SK-N-SH (cell line): ENCODE measurements at regions not wholly inside any gene's neighbourhood (a gene's known extent, or its start where the extent isn't known, plus 50 kb on each side); places are given as distances from the start of the nearest gene placed in this dataset.

Experiments used
- CTCF ChIA-PET: fragments of 300-600, 350-600 bp; formaldehyde crosslinking; extraction: SDS; loops from one replicate; lab custom pipeline; 2021; lab: Yijun Ruan, JAX
- POLR2A ChIA-PET: fragments of 350-600 bp; sonication (Branson Sonifier 250); formaldehyde crosslinking; extraction: SDS; loops from one replicate; lab custom pipeline; 2020; ENCODE audit warnings: antibody characterized with exemption, inconsistent platforms; lab: Yijun Ruan, JAX
- DNase-seq: peaks from one replicate; pipeline ENCODE4 v3.0.0; 2012
- H2AFZ ChIP-seq: fragments of 200-600 bp; sonication (generic); 2 replicates; pipeline ENCODE4 v1.8.1; 2016; ENCODE audit warnings: antibody characterized with exemption, mild to moderate bottlenecking, low read depth
- H3F3A ChIP-seq: fragments of 200-600 bp; sonication (generic); replicated peaks from 2 replicates; pipeline ENCODE3; 2016; ENCODE audit warnings: antibody characterized with exemption, mild to moderate bottlenecking; ENCODE audit not compliant: insufficient read depth
- H3K27ac ChIP-seq, 2 experiments: fragments of 200-500 bp in 1 of 2; fragments of 200-600 bp in 1 of 2; sonication (Bioruptor generic) in 1 of 2; sonication (generic), shearing (Covaris generic) in 1 of 2; 2 replicates each; pipeline versions ENCODE4 v1.5.1 to v1.6.1; 2014 to 2016; ENCODE audit warnings: low read depth in 2 of 2, inconsistent platforms in 1 of 2, low read length in 1 of 2, mild to moderate bottlenecking in 1 of 2, mixed read lengths in 1 of 2
- H3K27me3 ChIP-seq: fragments of 200-600 bp; sonication (generic), shearing (Covaris generic); 2 replicates; pipeline ENCODE4 v1.6.1; 2016; ENCODE audit warnings: mixed run types; ENCODE audit not compliant: insufficient read depth
- H3K36me3 ChIP-seq, 2 experiments: fragments of 200-500 bp in 1 of 2; fragments of 200-600 bp in 1 of 2; sonication (Bioruptor generic) in 1 of 2; sonication (generic) in 1 of 2; replicated peaks in 1 of 2; 2 replicates each; pipeline versions ENCODE3 to v1.5.1; 2014 to 2016; ENCODE audit warnings: low read length in 1 of 2, mild to moderate bottlenecking in 1 of 2; ENCODE audit not compliant: insufficient read depth in 2 of 2, control insufficient read depth in 1 of 2
- H3K4me1 ChIP-seq, 2 experiments: fragments of 200-500 bp in 1 of 2; fragments of 200-600 bp in 1 of 2; sonication (Bioruptor generic) in 1 of 2; sonication (generic), shearing (Covaris generic) in 1 of 2; 2 replicates each; pipeline versions ENCODE4 v1.5.1 to v1.6.1; 2014 to 2016; ENCODE audit warnings: low read depth in 1 of 2, low read length in 1 of 2, mixed run types in 1 of 2; ENCODE audit not compliant: insufficient read depth in 2 of 2, control insufficient read depth in 1 of 2
- H3K4me2 ChIP-seq: fragments of 200-600 bp; sonication (generic), shearing (Covaris generic); 2 replicates; pipeline ENCODE4 v1.6.1; 2017; ENCODE audit warnings: mixed run types
- H3K4me3 ChIP-seq, 2 experiments: fragments of 200-500 bp in 1 of 2; fragments of 200-600 bp in 1 of 2; sonication (Bioruptor generic) in 1 of 2; sonication (generic), shearing (Covaris generic) in 1 of 2; 2 replicates each; pipeline versions ENCODE4 v1.5.1 to v1.8.1; 2014 to 2016; ENCODE audit warnings: low read depth in 2 of 2, inconsistent platforms in 1 of 2, low read length in 1 of 2, mild to moderate bottlenecking in 1 of 2, mixed read lengths in 1 of 2, moderate library complexity in 1 of 2
- H3K79me2 ChIP-seq: fragments of 200-600 bp; sonication (generic); 2 replicates; pipeline ENCODE4 v1.8.1; 2017; ENCODE audit warnings: mild to moderate bottlenecking; ENCODE audit not compliant: insufficient read depth
- H3K9ac ChIP-seq: fragments of 200-600 bp; sonication (generic); 2 replicates; pipeline ENCODE4 v1.6.1; 2017; ENCODE audit warnings: mixed run types
- H3K9me2 ChIP-seq: fragments of 200-600 bp; sonication (generic); 2 replicates; pipeline ENCODE4 v1.6.1; 2017; ENCODE audit warnings: mixed run types
- H3K9me3 ChIP-seq: fragments of 200-600 bp; sonication (generic); 2 replicates; pipeline ENCODE4 v1.6.1; 2017; ENCODE audit warnings: mixed run types, mild to moderate bottlenecking, moderate library complexity
- H4K20me1 ChIP-seq: fragments of 200-600 bp; sonication (generic); 2 replicates; pipeline ENCODE4 v1.6.1; 2017; ENCODE audit warnings: mild to moderate bottlenecking, mixed run types; ENCODE audit not compliant: insufficient read depth
- CTCF ChIP-seq: fragments of 200-600 bp; sonication (generic); IDR thresholded peaks from 2 replicates; pipeline ENCODE4 v1.6.1; 2017; ENCODE audit warnings: antibody characterized with exemption, mild to moderate bottlenecking, moderate library complexity
- EZH2phosphoT487 ChIP-seq: fragments of 200-600 bp; sonication (generic); IDR thresholded peaks from 2 replicates; pipeline ENCODE4 v1.6.1; 2017; ENCODE audit warnings: low read depth, mixed run types, mild to moderate bottlenecking, antibody characterized with exemption, moderate library complexity, borderline replicate concordance
- MAX ChIP-seq: IDR thresholded peaks from 2 replicates; pipeline ENCODE4 v1.4.0; 2012; ENCODE audit warnings: low read depth
- RAD21 ChIP-seq: IDR thresholded peaks from 2 replicates; pipeline ENCODE4 v1.6.1; 2012; ENCODE audit warnings: mild to moderate bottlenecking, low read length
- REST ChIP-seq: IDR thresholded peaks from 2 replicates; pipeline ENCODE4 v1.6.1; 2012; ENCODE audit warnings: mild to moderate bottlenecking, low read depth, low read length, moderate library complexity
- SMC3 ChIP-seq: IDR thresholded peaks from 2 replicates; pipeline ENCODE4 v1.6.1; 2012; ENCODE audit warnings: low read depth, low read length, improper control_type of control experiment
- WGBS: methylation state at CpG from one replicate; pipeline ENCODE4 v1.1.6; 2017; ENCODE audit warnings: low lambda C conversion rate; 5-methylcytosine and 5-hydroxymethylcytosine counted together

- 20% methylated on average over 16 of the region's 17 CpGs for WGBS
- POLR2A ChIA-PET, result no interaction called here
- no peaks in the 10 kb centered on the region for H4K20me1 ChIP-seq
- DNase-seq, result no peak
- no peaks in the 10 kb centered on the region for H3F3A ChIP-seq
- H3K9me3 ChIP-seq, result no peaks in the 10 kb centered on the region
- no peak overlapping the region for H2AFZ ChIP-seq
- no peak overlapping the region for H3K9ac ChIP-seq
- CTCF ChIA-PET, result interaction anchor here (0.9 to 4.2 kb wide), 5 partner anchors 165 to 410 kb away, joined by 4 to 25 read pairs (median 7); no protein-coding TSS in a partner anchor
- H3K27me3 ChIP-seq, result no peaks in the 10 kb centered on the region
- H3K79me2 ChIP-seq, result no peaks in the 10 kb centered on the region
- H3K4me2 ChIP-seq, result no peak overlapping the region
- H3K4me3 ChIP-seq, result no peak overlapping the region
- TF ChIP-seq EZH2phosphoT487, result no peak
- H3K27ac ChIP-seq, result no peak overlapping the region
- no peaks in the 10 kb centered on the region; a peak in 1 of 4 replicates for H3K4me1 ChIP-seq
- H3K36me3 ChIP-seq, result no peaks in the 10 kb centered on the region
- no peaks in the 10 kb centered on the region for H3K9me2 ChIP-seq
Observed at GRCh38 chr19:28468701-28469459, 744.1 kb downstream of the UQCRFS1 start.

DNA sequence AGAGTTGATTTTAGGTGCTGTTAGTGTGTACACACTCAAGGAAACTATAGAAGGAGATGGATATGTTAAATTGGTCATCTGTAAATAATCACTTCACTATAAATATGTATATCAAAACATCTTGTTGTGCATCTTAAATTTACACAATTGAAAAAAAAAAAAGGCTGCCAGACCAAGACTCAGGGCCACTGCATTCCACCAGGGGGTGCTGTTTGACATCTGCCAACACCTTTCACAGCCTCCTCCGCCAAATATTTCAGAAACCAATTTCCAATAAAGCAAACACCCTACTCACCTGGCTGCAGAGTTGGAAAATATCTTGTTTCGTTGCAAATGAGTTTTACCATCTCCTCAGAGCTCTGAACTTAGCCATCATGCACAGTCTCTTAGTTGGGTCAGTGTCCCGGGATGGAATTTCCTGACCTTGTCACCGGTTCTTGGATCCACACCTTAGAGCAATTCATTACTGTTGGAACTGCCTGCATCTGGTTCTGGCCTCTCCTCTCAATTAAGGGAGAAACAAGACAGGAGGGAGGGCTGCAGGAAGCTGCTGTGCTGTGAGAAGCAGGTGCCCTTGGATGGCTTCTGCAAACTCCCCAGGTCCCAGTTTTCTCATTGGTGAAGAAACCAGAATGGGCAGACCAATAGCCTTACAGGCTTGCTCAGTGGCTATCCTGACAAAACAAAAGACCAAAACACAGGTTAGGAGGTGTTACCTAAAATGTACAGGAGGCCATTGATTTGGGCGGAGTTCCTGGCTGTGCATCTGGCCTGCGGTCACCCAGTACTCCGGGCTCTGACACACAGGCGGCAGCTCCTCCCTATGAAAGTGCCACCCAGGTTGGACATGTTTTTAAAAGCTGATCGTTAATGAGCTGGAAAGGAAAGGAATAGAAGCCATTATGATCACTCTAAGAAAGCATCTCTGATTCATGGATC is 746.6 kb downstream of the UQCRFS1 start:
- CTCF ChIA-PET, result interaction anchor here (0.6 to 4.2 kb wide), 10 partner anchors 9 to 412 kb away, joined by 3 to 25 read pairs (median 3); no protein-coding TSS in a partner anchor
- Histone ChIP-seq H3K9ac (no peak overlapping the region), H3K9me3 (no peaks in the 10 kb centered on the region), H2AFZ (no peak overlapping the region), H3F3A (no peaks in the 10 kb centered on the region), H3K79me2 (no peaks in the 10 kb centered on the region), H3K9me2 (no peaks in the 10 kb centered on the region), H4K20me1 (no peaks in the 10 kb centered on the region), H3K4me2 (no peak overlapping the region), H3K4me3 (no peak overlapping the region; a peak in 1 of 4 replicates), H3K36me3 (no peaks in the 10 kb centered on the region), H3K27me3 (no peaks in the 10 kb centered on the region), H3K27ac (no peak overlapping the region), H3K4me1 (no peaks in the 10 kb centered on the region; a peak in 1 of 4 replicates)
- 35% methylated on average over 9 of the region's 9 CpGs for WGBS
- TF ChIP-seq MAX, result no peak
- TF ChIP-seq RAD21, result peak; percentile 66
- TF ChIP-seq REST, result no peak
- peak; percentile 80 for TF ChIP-seq SMC3
- peak; percentile 93 for TF ChIP-seq CTCF
- DNase-seq, result peak; percentile 57
- POLR2A ChIA-PET, result no interaction called here
